SW 1271 (cell line): ENCODE measurements at regions not wholly inside any gene's neighbourhood (a gene's known extent, or its start where the extent isn't known, plus 50 kb on each side); places are given as distances from the start of the nearest gene placed in this dataset.

Experiments
- DNase-seq, 2 experiments: peaks; one replicate each; lab custom pipeline; 2025; lab: John Stamatoyannopoulos, UW

DNA sequence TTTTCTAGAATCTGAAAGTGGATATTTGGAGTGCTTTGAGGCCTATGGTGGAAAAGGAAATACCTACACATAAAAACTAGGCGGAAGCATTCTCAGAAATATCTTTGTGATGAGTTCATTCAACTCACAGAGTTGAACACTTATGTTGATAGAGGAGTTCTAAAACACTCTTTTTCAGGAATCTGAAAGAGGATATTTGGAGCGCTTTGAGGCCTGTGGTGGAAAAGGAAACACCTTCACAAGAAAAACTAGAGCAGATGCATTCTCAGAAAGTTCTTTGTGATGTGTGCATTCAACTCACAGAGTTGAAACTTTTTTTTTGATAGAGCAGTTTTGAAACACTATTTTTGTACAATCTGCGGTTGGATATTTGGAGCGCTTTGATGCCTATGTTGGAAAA lies 1250.0 kb upstream of the DEFB115 start:
- DNase-seq, result peak in 1 of 2 experiments; percentile 18
